HG02938 (cell line): ENCODE measurements at regions not wholly inside any gene's neighbourhood (a gene's known extent, or its start where the extent isn't known, plus 50 kb on each side); places are given as distances from the start of the nearest gene placed in this dataset.
A peak's percentile ranks its signal among the peaks of the same experiment; 100 is the strongest.

Experiments used
- ATAC-seq: cut with Tn5 transposase; IDR thresholded peaks from one replicate; pipeline ENCODE4 v1.9.1; 2021; ENCODE audit warnings: mild to moderate bottlenecking, moderate library complexity; ENCODE audit not compliant: unreplicated experiment

GRCh38 chr2:220980966-220981675, 591.0 kb downstream of the EPHA4 start:
- ATAC-seq = no peak

- ATAC-seq = no peak
Observed at GRCh38 chr2:220981926-220982325, 590.2 kb downstream of the EPHA4 start.

DNA sequence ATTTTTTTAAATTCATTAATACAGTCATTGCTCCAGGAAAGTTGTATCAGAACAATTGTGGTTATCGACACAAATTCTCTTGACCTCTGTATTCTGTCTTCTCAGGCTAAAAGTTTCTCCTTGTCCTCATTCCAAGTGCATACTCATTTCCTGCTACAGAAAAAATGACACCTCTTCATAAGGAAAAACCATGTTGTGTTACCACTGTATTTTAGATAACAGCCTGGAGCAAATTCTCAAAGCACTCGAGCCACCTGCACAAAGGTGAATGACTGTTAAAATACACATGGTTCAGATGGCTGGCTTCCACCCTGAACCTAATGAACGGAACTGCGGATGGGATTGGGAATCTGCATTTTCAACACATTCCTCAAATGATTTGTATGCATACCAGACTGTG, 586.5 kb downstream of the EPHA4 start:
- ATAC-seq = no peak

GRCh38 chr2:220987839-220988238, 584.3 kb downstream of the EPHA4 start:
- ATAC-seq = no peak

DNA sequence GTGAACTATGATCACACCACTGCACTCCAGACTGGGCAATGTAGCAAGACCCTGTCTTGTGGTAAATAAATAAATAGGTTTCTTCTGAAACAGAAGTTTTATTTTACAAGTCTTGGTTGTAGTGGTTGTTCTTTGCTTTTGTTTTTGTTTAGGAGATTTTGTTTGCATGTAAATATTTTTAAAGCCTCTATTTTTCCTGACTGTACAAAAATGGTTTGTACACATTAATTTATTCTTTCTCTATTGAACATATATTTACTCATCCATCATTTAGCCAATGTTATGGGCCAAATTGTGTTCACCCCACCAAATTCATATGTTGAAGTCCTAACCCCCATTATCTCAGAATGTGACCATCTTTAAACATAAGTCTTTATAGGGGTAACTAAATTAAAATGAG, 580.1 kb downstream of the EPHA4 start:
- no peak for ATAC-seq

DNA sequence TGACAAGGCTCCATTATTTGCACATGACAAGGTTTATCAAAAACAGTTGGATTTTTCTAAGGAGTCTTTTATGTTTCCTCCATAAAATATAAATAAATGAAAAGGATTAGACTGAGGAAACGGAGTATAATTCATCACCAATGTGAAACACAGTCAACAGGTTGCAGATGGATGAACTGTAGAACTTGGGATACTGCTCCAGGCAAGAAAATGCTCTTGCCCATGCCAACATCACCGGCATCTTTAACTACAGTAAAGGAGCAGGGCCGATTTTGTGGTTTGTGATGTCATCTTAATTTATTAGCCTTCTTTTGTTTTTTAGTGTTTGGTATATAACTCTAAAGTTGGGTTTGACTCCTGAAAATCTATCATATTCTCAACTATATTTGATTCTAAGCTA, 577.3 kb downstream of the EPHA4 start:
- ATAC-seq = no peak

DNA sequence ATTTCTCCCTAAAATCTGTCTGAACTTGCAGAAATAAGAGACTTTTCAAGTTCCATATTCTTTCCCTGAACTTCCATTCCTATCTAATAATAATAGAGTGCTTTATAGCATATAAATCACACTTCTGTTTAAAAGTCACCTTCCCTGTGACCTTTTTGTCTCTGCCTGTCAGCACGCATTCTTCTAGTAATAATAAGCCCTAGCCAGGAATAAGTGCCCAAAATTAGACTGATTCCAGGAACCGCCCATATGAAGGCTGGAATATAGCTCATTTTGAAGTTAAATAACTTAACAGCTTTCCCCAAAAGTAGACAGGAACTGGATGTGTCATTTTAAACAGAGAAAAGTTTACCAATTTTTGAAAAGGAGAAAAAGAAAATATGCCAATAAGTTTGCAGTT, 576.5 kb downstream of the EPHA4 start:
- no peak for ATAC-seq

DNA sequence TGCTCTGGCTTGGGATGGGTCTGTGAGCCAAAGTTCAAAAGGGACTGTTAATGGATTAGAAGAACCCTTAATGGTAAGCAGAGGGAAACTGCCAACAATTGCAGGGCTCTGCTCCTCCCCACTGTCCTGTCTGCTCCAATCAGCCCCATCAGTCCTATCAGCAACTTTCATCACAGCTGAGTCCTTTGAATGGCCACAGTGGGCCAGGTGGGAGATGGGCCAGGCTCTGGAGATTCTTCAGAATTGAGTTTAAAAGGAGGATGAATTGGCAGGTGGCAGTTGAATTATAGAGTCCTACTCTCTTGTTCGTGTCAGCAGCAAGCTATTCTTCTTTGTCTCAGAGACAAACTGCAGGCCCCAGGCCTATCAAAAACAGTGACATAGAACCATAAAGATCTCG, 573.9 kb downstream of the EPHA4 start:
- ATAC-seq = no peak

DNA sequence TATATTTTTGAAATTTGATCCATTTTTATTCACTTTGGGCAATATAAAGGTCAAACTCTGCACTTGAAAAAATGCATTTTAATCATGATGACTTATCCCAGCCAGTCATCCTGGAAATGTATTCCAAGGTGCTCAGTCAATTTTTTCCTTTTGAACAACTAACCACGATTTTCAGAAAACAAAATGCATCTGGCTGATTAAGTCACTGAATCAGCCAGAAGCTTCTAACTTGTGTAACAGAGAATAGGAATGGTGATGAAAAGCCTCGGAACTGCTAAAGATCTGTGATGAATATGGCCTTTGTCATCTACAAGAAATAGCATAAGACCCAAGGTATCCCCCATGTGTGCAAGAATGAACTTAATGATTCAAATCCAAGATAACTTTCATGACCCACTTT, 572.7 kb downstream of the EPHA4 start:
- no peak for ATAC-seq

- ATAC-seq = no peak
Observed at GRCh38 chr2:221001381-221001801, 570.7 kb downstream of the EPHA4 start.

- no peak for ATAC-seq
Observed at GRCh38 chr2:221002101-221002685, 569.9 kb downstream of the EPHA4 start.

- ATAC-seq = no peak
Observed at GRCh38 chr2:221005338-221005737, 566.8 kb downstream of the EPHA4 start.

- ATAC-seq = no peak
Observed at GRCh38 chr2:221006084-221006483, 566.0 kb downstream of the EPHA4 start.

- ATAC-seq = no peak
Observed at GRCh38 chr2:221016551-221016950, 555.6 kb downstream of the EPHA4 start.

- no peak for ATAC-seq
Observed at GRCh38 chr2:221018262-221018661, 553.8 kb downstream of the EPHA4 start.

DNA sequence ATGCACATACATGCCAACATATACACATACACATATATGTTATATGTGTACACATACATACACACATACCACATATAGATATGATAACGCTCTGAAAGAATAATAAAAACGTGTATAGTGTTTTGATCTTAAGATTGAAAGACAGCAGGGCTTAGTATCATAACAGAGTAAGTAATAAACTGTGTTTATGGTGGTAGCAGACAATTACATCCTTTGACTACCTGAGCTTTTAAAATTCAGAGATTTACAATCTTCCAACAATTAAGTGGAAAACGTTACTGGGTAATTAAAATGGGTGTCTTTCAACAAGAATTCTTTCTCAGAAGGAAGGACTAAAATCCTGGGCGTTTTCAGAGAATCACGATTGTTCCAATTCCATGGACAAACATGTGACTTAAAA, 552.4 kb downstream of the EPHA4 start:
- ATAC-seq = no peak

DNA sequence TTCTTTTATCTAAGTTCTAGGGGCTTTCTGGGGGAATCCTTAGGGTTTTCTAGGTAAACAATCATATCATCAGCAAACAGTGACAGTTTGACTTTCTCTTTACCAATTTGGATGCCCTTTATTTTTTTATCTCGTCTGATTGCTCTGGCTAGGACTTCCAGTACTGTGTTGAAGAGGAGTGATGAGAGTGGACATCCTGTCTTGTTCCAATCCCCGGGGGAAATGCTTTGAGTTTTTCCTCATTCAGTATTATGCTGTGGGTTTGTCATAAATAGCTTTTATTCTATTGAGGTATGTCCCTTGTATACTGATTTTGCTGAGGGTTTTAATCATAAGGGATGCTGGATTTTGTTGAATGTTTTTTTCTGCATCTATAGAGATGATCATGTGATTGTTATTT, 549.5 kb downstream of the EPHA4 start:
- ATAC-seq = no peak

GRCh38 chr2:221025398-221025797, 546.7 kb downstream of the EPHA4 start:
- ATAC-seq = no peak

GRCh38 chr2:221034026-221034701, 537.9 kb downstream of the EPHA4 start:
- peak; percentile 46 for ATAC-seq

- no peak for ATAC-seq
Observed at GRCh38 chr2:221034973-221035372, 537.1 kb downstream of the EPHA4 start.

DNA sequence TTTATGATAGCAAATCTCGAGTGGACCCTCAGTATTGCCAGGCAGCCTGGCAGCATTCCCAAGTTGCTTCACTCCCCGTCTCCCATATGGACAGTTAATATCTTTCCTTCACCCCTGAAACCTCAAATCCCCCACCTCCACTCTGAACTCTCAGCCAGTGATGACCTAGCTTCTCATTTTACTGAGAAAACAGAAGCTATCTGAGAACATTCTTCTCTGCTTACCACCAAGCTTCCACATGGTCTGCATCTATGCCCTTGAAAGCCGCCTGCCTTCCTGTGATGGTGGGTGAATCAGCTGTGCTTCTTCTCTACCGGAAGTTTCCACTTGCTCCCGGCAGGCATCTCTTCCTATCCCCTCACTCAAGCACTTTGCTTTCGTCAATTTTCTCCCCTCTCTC, 529.2 kb downstream of the EPHA4 start:
- no peak for ATAC-seq

- ATAC-seq = no peak
Observed at GRCh38 chr2:221044781-221045180, 527.3 kb downstream of the EPHA4 start.
